Fibroblast of lung (primary cell): ENCODE measurements at regions not wholly inside any gene's neighbourhood (a gene's known extent, or its start where the extent isn't known, plus 50 kb on each side); places are given as distances from the start of the nearest gene placed in this dataset.
A peak's percentile ranks its signal among the peaks of the same experiment; 100 is the strongest.

Experiments used
- DNase-seq, 2 donors: peaks; one replicate each; pipeline versions ENCODE4 v3.0.0 to v3.0.0-alpha.2; 2010; ENCODE audit warnings: low read depth in 2 of 2
- H2AFZ ChIP-seq: 2 replicates; pipeline ENCODE4 v1.5.1; 2012; ENCODE audit warnings: low read length, control low read depth, inconsistent platforms
- H3K27ac ChIP-seq: 2 replicates; pipeline ENCODE4 v1.5.1; 2011; ENCODE audit warnings: low read length, control low read depth; ENCODE audit not compliant: insufficient read depth
- H3K27me3 ChIP-seq: 2 replicates; pipeline ENCODE4 v1.5.1; 2011; ENCODE audit warnings: mild to moderate bottlenecking, low read length; ENCODE audit not compliant: control insufficient read depth, insufficient read depth
- H3K36me3 ChIP-seq: 2 replicates; pipeline ENCODE4 v1.5.1; 2011; ENCODE audit warnings: low read length; ENCODE audit not compliant: control insufficient read depth, insufficient read depth
- H3K4me1 ChIP-seq: 2 replicates; pipeline ENCODE4 v1.5.1; 2011; ENCODE audit warnings: low read length; ENCODE audit not compliant: control insufficient read depth, insufficient read depth; ENCODE audit errors: extremely low read depth
- H3K4me2 ChIP-seq: 2 replicates; pipeline ENCODE4 v1.5.1; 2011; ENCODE audit warnings: low read length, control low read depth; ENCODE audit not compliant: insufficient read depth; ENCODE audit errors: extremely low read depth
- H3K4me3 ChIP-seq, 4 experiments: fragments of 200-600 bp in 1 of 4; sonication (generic) in 1 of 4; replicated peaks in 1 of 4; 2 replicates each; pipeline ENCODE4 v1.5.1; 2011 to 2016; ENCODE audit warnings: low read length in 4 of 4, low read depth in 3 of 4, mild to moderate bottlenecking in 3 of 4, control low read depth in 2 of 4, inconsistent platforms in 1 of 4, mixed read lengths in 1 of 4; ENCODE audit not compliant: insufficient read depth in 1 of 4; ENCODE audit errors: control extremely low read depth in 1 of 4
- H3K79me2 ChIP-seq: 2 replicates; pipeline ENCODE4 v1.5.1; 2012; ENCODE audit warnings: mild to moderate bottlenecking, low read length, inconsistent platforms; ENCODE audit not compliant: control insufficient read depth, insufficient read depth
- H3K9ac ChIP-seq: 2 replicates; pipeline ENCODE4 v1.5.1; 2011; ENCODE audit warnings: mild to moderate bottlenecking, low read length, control low read depth; ENCODE audit not compliant: insufficient read depth
- H3K9me3 ChIP-seq: 2 replicates; pipeline ENCODE4 v1.5.1; 2012; ENCODE audit warnings: low read depth, low read length; ENCODE audit not compliant: control insufficient read depth, insufficient read depth
- H4K20me1 ChIP-seq: 2 replicates; pipeline ENCODE4 v1.5.1; 2011; ENCODE audit warnings: low read length; ENCODE audit not compliant: control insufficient read depth, insufficient read depth; ENCODE audit errors: extremely low read depth
- CTCF ChIP-seq, 2 donors: IDR thresholded peaks in 1 of 2; conservative IDR thresholded peaks in 1 of 2; 1 replicate in 1 of 2; 2 replicates in 1 of 2; pipeline ENCODE4 v1.5.1; 2011 to 2012; ENCODE audit warnings: low read length in 2 of 2, control low read depth in 1 of 2, inconsistent platforms in 1 of 2, low read depth in 1 of 2, mild to moderate bottlenecking in 1 of 2
- EZH2 ChIP-seq: IDR thresholded peaks from 2 replicates; pipeline ENCODE4 v1.5.1; 2012; ENCODE audit warnings: low read length, control low read depth, mild to moderate bottlenecking; ENCODE audit errors: missing control alignments

GRCh38 chr1:81689531-81689941 lies 111.2 kb upstream of the ADGRL2 start:
- H3K79me2 ChIP-seq = no peaks in the 10 kb centered on the region
- no peak overlapping the region for H3K9ac ChIP-seq
- no peak overlapping the region for H3K4me3 ChIP-seq
- DNase-seq = peak; percentile 85 to 93
- peak overlapping the region; percentile 64 for H3K27ac ChIP-seq
- H3K9me3 ChIP-seq = no peaks in the 10 kb centered on the region
- H3K4me2 ChIP-seq = peak overlapping the region; percentile 0
- no peaks in the 10 kb centered on the region for H3K36me3 ChIP-seq
- no peaks in the 10 kb centered on the region for H3K27me3 ChIP-seq
- no peaks in the 10 kb centered on the region for H4K20me1 ChIP-seq
- H3K4me1 ChIP-seq = peaks cover 7% of the 10 kb centered on the region
- TF ChIP-seq EZH2 = no peak
- TF ChIP-seq CTCF (conservative IDR thresholded peaks at IDR 0.05 in 1 of 2, IDR thresholded peaks at IDR 0.05 in 1 of 2; ENCODE audit: low read depth in 1 of 2, low read length in 2 of 2) = no peak
- H2AFZ ChIP-seq = peak overlapping the region; percentile 23

- H2AFZ ChIP-seq = no peak overlapping the region
- H3K4me2 ChIP-seq = no peak overlapping the region
- peaks cover 10% of the 10 kb centered on the region for H3K4me1 ChIP-seq
- TF ChIP-seq CTCF (conservative IDR thresholded peaks at IDR 0.05 in 1 of 2, IDR thresholded peaks at IDR 0.05 in 1 of 2; ENCODE audit: low read depth in 1 of 2, low read length in 2 of 2) (no peak), EZH2 (no peak)
- H3K4me3 ChIP-seq = no peak overlapping the region
- no peaks in the 10 kb centered on the region for H3K27me3 ChIP-seq
- peak in 1 of 2 donors; percentile 95 for DNase-seq
- H4K20me1 ChIP-seq = no peaks in the 10 kb centered on the region
- no peak overlapping the region for H3K27ac ChIP-seq
- no peak overlapping the region for H3K9ac ChIP-seq
- no peaks in the 10 kb centered on the region for H3K9me3 ChIP-seq
- H3K36me3 ChIP-seq = no peaks in the 10 kb centered on the region
- no peaks in the 10 kb centered on the region for H3K79me2 ChIP-seq
Observed at GRCh38 chr1:81682490-81682889, 118.2 kb upstream of the ADGRL2 start.

GRCh38 chr1:81681601-81682266 lies 119.0 kb upstream of the ADGRL2 start:
- no peak overlapping the region for H3K4me3 ChIP-seq
- H3K36me3 ChIP-seq = no peaks in the 10 kb centered on the region
- TF ChIP-seq CTCF (conservative IDR thresholded peaks at IDR 0.05 in 1 of 2, IDR thresholded peaks at IDR 0.05 in 1 of 2; ENCODE audit: low read depth in 1 of 2, low read length in 2 of 2) (no peak), EZH2 (no peak)
- H3K9me3 ChIP-seq = no peaks in the 10 kb centered on the region
- H4K20me1 ChIP-seq = no peaks in the 10 kb centered on the region
- H3K4me1 ChIP-seq = peaks cover 10% of the 10 kb centered on the region
- H3K27ac ChIP-seq = no peak overlapping the region
- H3K9ac ChIP-seq = no peak overlapping the region
- peak; percentile 55 to 73 for DNase-seq
- H2AFZ ChIP-seq = no peak overlapping the region
- H3K4me2 ChIP-seq = peak overlapping the region; percentile 8
- no peaks in the 10 kb centered on the region for H3K27me3 ChIP-seq
- no peaks in the 10 kb centered on the region for H3K79me2 ChIP-seq
